ENCODE measurements at regions not wholly inside any gene's neighbourhood (a gene's known extent, or its start where the extent isn't known, plus 50 kb on each side); places are given as distances from the start of the nearest gene placed in this dataset.

DNA sequence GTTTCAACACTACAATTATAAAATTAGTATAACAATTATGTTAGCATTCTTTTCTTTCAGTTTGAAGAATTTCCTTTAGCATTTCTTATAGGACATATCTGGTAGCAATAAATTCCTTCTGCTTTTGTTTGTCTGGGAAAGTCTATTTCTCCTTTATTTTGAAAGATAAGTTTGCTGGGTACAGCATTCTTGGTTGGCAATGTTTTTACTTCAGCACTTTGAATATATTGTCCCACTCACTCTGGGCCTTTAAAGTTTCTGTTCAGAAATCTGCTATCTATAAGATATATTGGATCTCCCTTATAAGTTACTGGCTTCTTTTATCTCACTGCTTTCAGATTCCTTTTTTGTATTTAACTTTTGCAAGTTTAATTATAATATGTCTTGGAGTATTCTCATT lies 222.1 kb downstream of the PARM1 start:
- Histone ChIP-seq H3K27ac (no peak overlapping the region), H3K9me3 (peaks cover 0 to 42% (median 22%) of the 10 kb centered on the region in 11 donors), H3K36me3 (no peaks in the 10 kb centered on the region), H3K27me3 (peaks cover 0 to 5% (median 0%) of the 10 kb centered on the region in 7 donors), H3K4me3 (no peak overlapping the region), H3K4me1 (no peaks in the 10 kb centered on the region)
- DNase-seq, result no peak
- no peak for ATAC-seq
- intact Hi-C loops (cut with DNase I), result no loop called here
- TF ChIP-seq, protein P1, sequence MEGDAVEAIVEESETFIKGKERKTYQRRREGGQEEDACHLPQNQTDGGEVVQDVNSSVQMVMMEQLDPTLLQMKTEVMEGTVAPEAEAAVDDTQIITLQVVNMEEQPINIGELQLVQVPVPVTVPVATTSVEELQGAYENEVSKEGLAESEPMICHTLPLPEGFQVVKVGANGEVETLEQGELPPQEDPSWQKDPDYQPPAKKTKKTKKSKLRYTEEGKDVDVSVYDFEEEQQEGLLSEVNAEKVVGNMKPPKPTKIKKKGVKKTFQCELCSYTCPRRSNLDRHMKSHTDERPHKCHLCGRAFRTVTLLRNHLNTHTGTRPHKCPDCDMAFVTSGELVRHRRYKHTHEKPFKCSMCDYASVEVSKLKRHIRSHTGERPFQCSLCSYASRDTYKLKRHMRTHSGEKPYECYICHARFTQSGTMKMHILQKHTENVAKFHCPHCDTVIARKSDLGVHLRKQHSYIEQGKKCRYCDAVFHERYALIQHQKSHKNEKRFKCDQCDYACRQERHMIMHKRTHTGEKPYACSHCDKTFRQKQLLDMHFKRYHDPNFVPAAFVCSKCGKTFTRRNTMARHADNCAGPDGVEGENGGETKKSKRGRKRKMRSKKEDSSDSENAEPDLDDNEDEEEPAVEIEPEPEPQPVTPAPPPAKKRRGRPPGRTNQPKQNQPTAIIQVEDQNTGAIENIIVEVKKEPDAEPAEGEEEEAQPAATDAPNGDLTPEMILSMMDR (IDR thresholded peaks at IDR 0.05), result no peak

DNA sequence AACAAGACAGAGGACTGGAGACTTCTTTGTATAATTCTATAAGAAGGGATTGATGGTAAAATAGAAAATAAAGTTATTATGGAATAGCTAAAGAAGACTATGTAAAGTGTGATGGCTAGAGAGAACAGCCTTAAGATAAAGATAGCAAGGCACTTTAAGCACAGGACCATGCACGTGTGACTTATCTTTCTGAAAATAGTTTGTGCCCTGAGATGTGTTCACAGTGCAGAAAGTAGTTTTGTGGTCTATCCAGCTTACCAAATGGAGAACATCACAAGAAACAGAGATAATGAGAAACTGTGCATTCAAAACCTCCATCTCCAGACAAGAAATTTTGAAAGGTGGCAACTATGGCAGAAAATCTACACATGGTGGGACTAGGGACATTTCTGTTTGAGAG lies 213.3 kb downstream of the PARM1 start:
- Histone ChIP-seq H3K36me3 (no peaks in the 10 kb centered on the region), H3K9me3 (no peaks in the 10 kb centered on the region), H3K27ac (no peak overlapping the region), H3K4me1 (no peaks in the 10 kb centered on the region), H3K4me3 (no peak overlapping the region), H3K27me3 (no peaks in the 10 kb centered on the region)
- intact Hi-C loops (cut with DNase I), result no loop called here
- no peak for DNase-seq
- TF ChIP-seq, protein P1 (IDR thresholded peaks at IDR 0.05), result no peak
- WGBS, 2 donors, result 12 to 17% methylated on average over 1 of the region's 1 CpG
- no peak for ATAC-seq

DNA sequence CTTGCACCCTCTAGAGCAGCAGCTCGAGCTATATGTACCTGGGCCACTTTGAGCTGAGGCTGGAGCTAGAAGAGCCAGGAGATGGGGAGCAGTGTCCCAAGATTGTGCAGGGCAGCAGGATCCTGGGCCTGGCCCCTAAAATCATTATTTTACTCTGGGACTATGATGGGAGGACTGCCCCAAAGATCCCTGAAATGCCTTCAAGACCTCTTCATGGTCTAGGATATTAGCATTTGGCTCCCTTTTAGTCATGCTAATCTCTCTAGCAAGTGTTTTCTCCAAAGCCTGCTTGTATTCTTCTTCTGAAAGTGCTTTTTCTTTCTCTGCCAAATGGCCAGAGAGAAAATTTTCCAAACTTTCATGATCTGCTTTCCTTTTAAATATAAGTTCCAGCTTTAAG lies 211.6 kb downstream of the PARM1 start:
- Histone ChIP-seq H3K4me3 (no peak overlapping the region), H3K4me1 (no peaks in the 10 kb centered on the region), H3K27me3 (no peaks in the 10 kb centered on the region), H3K9me3 (no peaks in the 10 kb centered on the region), H3K27ac (no peak overlapping the region), H3K36me3 (no peaks in the 10 kb centered on the region)
- intact Hi-C loops (cut with DNase I), result no loop called here
- 58 to 71% methylated on average over 1 of the region's 1 CpG for WGBS, 2 donors
- TF ChIP-seq, protein P1 (IDR thresholded peaks at IDR 0.05), result no peak
- DNase-seq (no peak), ATAC-seq (no peak)

DNA sequence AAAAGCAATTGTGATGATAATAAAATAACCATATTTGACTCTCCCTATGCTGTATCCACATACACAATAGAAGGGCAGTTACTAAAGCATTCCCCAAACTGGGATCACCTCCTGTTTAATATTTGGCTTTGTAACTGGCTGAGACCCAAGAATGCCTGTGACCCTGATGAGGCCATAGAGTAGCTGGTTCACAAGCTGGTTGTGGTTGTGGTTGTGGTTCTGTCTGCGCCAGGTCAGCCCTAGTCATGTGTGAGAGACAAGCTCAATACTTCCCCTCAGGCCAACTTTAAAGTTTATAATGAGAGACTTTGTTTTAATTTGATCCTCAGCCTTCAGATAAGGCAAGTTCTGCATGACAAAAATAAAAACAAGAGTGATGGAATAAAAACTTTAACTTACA lies 209.9 kb downstream of the PARM1 start:
- TF ChIP-seq, protein P1 (IDR thresholded peaks at IDR 0.05), result no peak
- Histone ChIP-seq H3K27me3 (no peaks in the 10 kb centered on the region), H3K36me3 (no peaks in the 10 kb centered on the region), H3K9me3 (no peaks in the 10 kb centered on the region), H3K4me3 (no peak overlapping the region), H3K4me1 (no peaks in the 10 kb centered on the region), H3K27ac (peak overlapping the region in 5 of 10 donors; percentile 7 to 46 (median 13))
- intact Hi-C loops (cut with DNase I), result no loop called here
- ATAC-seq (no peak), DNase-seq (no peak)
- 79 to 83% methylated on average over 1 of the region's 1 CpG for WGBS, 2 donors

DNA sequence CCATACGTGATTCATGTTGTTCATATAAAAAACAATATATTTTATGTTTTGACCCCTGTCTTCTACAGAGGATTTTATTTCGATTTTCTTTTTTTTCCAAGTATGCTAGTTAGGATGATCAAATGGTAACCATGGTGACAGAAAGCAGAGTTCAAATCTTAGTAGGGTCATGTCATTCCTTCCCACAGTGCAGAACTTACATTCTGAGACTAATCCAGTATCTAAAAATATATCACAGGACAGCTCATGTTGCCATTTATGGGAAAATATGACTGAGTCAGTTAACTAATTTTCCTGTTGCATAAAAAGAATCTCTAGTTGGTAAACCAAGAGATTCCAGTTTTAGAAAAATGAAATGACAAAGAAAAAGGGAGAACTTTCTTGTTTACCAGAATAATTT lies 209.5 kb downstream of the PARM1 start:
- peak in 2 of 8 donors; percentile 29 to 61 for ATAC-seq
- TF ChIP-seq, protein P1 (IDR thresholded peaks at IDR 0.05), result no peak
- peak overlapping the region in 3 of 10 donors; percentile 11 to 46 (median 13) for H3K27ac ChIP-seq

More for the DNA sequence above, 209.5 kb downstream of the PARM1 start:
- 51 to 66% methylated on average over 2 of the region's 2 CpGs for WGBS, 2 donors
- intact Hi-C loops (cut with DNase I), result no loop called here
- Histone ChIP-seq H3K27me3 (no peaks in the 10 kb centered on the region), H3K36me3 (no peaks in the 10 kb centered on the region), H3K4me1 (no peaks in the 10 kb centered on the region), H3K9me3 (no peaks in the 10 kb centered on the region), H3K4me3 (no peak overlapping the region)
- no peak for DNase-seq

Data from heart right ventricle (tissue), 16 donors.